Left ventricle myocardium inferior (tissue), 1 donor: ENCODE measurements at regions not wholly inside any gene's neighbourhood (a gene's known extent, or its start where the extent isn't known, plus 50 kb on each side); places are given as distances from the start of the nearest gene placed in this dataset.

Experiments
- DNase-seq: peaks from one replicate; pipeline ENCODE4 v3.0.0-alpha.2; 2020
- H3K27ac ChIP-seq: fragments of 200-600 bp; replicated peaks from 2 replicates; pipeline ENCODE4 v1.8.0; 2021
- H3K27me3 ChIP-seq: fragments of 200-600 bp; 2 replicates; pipeline ENCODE4 v1.8.0; 2021; ENCODE audit warnings: low read depth
- H3K36me3 ChIP-seq: fragments of 200-600 bp; 2 replicates; pipeline ENCODE4 v1.8.0; 2021
- H3K4me1 ChIP-seq: fragments of 200-600 bp; 2 replicates; pipeline ENCODE4 v1.8.0; 2021
- H3K4me3 ChIP-seq: fragments of 200-600 bp; 2 replicates; pipeline ENCODE4 v1.8.0; 2021; ENCODE audit warnings: mild to moderate bottlenecking, moderate library complexity
- H3K9me3 ChIP-seq: fragments of 200-600 bp; replicated peaks from 2 replicates; pipeline ENCODE4 v1.8.0; 2021
- intact Hi-C: fragments of 100-400 bp; cut with micrococcal nuclease; formaldehyde crosslinking; loops from one replicate; pipeline ENCODE4 v1.11.0; 2022
- TF ChIP-seq, protein P1 (sequence below): fragments of 200-600 bp; IDR thresholded peaks from 2 replicates; pipeline ENCODE4 v1.8.0; 2021; ENCODE audit warnings: antibody characterized with exemption, mild to moderate bottlenecking, borderline replicate concordance
- donor health status: DM: no; HTN: yes; CAD: no; lungs with severe emphysema.

DNA sequence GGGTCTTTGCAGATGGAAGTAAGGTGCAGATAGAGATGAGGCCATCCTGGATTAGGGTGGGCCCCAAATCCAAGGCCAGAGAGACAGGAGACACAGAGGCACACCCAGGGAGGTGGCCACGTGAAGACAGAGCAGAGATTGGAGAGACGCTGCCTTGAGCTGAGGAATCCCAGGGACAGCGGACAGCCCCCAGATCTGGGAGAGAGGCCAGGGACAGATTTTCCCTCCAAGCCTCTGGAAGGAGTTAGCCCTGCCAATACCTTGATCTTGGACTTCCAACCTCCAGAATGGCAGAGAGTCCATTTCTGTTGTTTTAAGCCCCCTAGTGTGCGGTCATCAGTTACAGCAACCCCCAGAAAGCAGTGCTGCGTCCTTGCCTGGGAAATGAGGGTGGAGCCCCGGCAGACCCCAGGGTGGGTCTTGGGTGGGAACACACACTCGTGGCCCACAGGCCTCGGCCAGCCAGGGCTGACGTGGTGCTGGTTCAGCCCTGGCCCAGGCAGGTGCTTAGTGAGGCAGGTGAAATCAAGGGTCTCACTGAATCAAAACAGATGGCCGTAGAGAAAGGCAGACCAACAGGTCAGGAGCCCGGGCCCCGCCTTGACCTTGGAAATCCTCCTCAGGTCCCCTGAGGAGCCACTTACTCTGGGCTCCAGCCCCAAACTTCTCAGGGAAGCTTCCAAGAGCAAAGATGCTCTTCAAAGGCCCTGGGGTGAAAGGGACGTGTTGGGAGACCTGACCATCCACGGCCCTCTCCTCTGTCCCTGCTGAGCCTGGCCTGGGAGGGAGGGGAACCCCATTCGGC lies 169.3 kb downstream of the RBFOX3 start:
- Histone ChIP-seq H3K27ac (no peak overlapping the region), H3K9me3 (no peaks in the 10 kb centered on the region), H3K27me3 (peaks cover 90% of the 10 kb centered on the region), H3K4me1 (no peaks in the 10 kb centered on the region), H3K36me3 (no peaks in the 10 kb centered on the region), H3K4me3 (no peak overlapping the region)
- DNase-seq, result no peak
- TF ChIP-seq, protein P1, sequence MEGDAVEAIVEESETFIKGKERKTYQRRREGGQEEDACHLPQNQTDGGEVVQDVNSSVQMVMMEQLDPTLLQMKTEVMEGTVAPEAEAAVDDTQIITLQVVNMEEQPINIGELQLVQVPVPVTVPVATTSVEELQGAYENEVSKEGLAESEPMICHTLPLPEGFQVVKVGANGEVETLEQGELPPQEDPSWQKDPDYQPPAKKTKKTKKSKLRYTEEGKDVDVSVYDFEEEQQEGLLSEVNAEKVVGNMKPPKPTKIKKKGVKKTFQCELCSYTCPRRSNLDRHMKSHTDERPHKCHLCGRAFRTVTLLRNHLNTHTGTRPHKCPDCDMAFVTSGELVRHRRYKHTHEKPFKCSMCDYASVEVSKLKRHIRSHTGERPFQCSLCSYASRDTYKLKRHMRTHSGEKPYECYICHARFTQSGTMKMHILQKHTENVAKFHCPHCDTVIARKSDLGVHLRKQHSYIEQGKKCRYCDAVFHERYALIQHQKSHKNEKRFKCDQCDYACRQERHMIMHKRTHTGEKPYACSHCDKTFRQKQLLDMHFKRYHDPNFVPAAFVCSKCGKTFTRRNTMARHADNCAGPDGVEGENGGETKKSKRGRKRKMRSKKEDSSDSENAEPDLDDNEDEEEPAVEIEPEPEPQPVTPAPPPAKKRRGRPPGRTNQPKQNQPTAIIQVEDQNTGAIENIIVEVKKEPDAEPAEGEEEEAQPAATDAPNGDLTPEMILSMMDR, result no peak
- intact Hi-C loops, result no loop called here

DNA sequence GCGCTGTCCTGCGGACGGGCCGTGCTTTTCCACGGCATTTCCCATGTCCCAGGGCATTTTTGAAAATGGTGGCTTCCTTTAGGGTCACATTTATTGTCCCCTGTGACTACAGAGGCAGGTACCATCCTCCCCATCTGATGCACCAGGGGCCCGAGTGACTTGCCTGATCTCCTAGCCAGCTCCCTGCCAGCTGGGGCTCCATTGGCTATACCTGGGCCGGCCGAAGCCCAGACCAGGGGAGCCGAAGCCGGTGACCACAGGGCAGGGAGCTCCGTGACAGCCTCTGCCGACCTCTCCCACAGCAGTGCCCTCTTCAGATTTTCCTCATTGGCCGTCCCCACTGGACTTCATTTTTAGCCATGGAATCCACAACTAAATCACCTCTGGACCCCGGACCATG lies 170.6 kb downstream of the RBFOX3 start:
- no peak overlapping the region for H3K27ac ChIP-seq
- DNase-seq, result no peak
- intact Hi-C loops, result no loop called here
- no peaks in the 10 kb centered on the region for H3K36me3 ChIP-seq
- no peak overlapping the region for H3K4me3 ChIP-seq
- H3K9me3 ChIP-seq, result no peaks in the 10 kb centered on the region
- no peaks in the 10 kb centered on the region for H3K4me1 ChIP-seq
- peaks cover 90% of the 10 kb centered on the region for H3K27me3 ChIP-seq
- TF ChIP-seq, protein P1, result no peak

DNA sequence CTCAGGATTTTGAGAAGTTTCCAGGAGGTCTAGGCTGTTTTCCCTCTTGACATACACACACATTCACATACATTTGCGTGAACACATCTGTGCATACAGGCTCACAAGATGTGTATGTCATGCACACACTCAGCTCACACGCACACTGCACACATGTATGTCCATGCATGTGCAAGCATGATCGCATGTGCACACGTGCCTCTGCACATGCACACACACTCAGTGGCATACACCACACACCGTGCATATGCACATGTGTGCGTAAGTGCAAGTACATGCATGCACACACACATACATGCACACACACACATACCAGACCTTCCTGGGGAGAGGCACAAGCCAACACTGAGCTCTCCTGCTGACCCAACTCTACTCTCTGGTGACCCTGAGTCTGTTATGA lies 171.4 kb downstream of the RBFOX3 start:
- H3K27me3 ChIP-seq, result peaks cover 93% of the 10 kb centered on the region
- H3K36me3 ChIP-seq, result no peaks in the 10 kb centered on the region
- TF ChIP-seq, protein P1, result no peak
- no peaks in the 10 kb centered on the region for H3K9me3 ChIP-seq
- no peak overlapping the region for H3K27ac ChIP-seq
- DNase-seq, result no peak
- no peaks in the 10 kb centered on the region for H3K4me1 ChIP-seq
- H3K4me3 ChIP-seq, result no peak overlapping the region
- intact Hi-C loops, result no loop called here

DNA sequence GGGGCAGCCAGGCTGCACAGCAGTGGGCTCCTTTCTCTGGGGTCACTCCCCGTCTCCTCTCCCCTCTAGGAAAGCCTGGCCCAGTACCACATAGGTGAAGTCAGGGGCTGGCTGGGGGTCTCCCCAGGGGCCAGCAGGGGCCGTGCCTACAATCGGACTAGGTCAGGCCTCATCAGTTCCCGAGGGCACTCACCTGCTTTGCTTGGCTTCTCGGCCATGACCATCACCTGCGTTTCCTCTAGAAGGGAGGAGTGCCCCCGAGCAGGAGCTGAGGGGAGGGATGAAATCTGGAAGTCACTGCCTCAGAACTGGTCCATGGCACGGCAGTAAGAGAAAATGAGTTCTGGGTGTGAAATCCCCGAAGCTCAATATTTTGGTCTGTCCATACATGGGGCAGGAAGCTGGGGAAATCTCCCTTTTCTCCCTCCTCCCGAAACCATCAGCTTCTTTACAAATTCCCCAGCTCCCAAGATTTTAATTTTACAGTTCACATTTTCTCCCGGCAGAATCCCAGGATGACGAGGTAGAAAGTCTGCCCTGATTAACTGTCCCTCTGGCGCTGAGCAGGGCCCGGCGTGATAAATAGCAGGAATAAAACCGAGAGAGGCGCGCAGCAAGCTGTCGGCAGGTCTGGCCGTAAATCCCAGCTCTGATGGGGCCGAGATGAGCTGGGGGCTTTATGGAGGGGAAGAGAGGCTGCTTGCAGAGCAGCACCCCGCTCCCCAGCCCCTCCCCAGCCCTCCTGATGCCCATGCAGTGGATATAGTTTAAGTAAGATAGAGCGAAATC lies 172.1 kb downstream of the RBFOX3 start:
- TF ChIP-seq, protein P1, result no peak
- DNase-seq, result no peak
- Histone ChIP-seq H3K4me3 (no peak overlapping the region), H3K27ac (no peak overlapping the region), H3K27me3 (peaks cover 93% of the 10 kb centered on the region), H3K36me3 (no peaks in the 10 kb centered on the region), H3K9me3 (peaks cover 3% of the 10 kb centered on the region), H3K4me1 (no peaks in the 10 kb centered on the region)
- intact Hi-C loops, result no loop called here

DNA sequence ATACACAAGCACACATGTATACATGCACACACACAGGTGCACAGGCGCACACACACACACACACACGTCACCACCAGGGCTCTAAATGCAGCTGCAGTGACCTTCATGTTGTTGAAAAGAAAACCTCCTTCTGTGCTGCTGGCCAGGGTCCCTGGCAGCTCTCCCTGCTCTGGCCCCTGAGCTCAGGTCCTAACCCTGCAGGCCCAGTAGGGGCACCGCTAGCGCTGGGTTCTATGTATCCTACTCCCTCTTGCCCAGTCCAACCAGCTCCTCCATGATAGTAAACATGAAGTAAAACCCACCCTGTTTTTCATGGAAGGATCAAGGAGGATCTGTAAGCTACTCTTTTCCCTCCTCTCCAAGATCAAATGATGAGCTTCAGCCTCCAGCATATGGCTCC lies 172.8 kb downstream of the RBFOX3 start:
- TF ChIP-seq, protein P1, result no peak
- Histone ChIP-seq H3K9me3 (peaks cover 3% of the 10 kb centered on the region), H3K4me3 (no peak overlapping the region), H3K27ac (no peak overlapping the region), H3K4me1 (no peaks in the 10 kb centered on the region), H3K36me3 (no peaks in the 10 kb centered on the region), H3K27me3 (peaks cover 96% of the 10 kb centered on the region)
- intact Hi-C loops, result no loop called here
- DNase-seq, result no peak
